GM19455 (cell line): ENCODE measurements at regions not wholly inside any gene's neighbourhood (a gene's known extent, or its start where the extent isn't known, plus 50 kb on each side); places are given as distances from the start of the nearest gene placed in this dataset.
A peak's percentile ranks its signal among the peaks of the same experiment; 100 is the strongest.

ENCODE experiments used
- ATAC-seq: cut with Tn5 transposase; IDR thresholded peaks from one replicate; pipeline ENCODE4 v1.9.1; 2021; ENCODE audit not compliant: unreplicated experiment

DNA sequence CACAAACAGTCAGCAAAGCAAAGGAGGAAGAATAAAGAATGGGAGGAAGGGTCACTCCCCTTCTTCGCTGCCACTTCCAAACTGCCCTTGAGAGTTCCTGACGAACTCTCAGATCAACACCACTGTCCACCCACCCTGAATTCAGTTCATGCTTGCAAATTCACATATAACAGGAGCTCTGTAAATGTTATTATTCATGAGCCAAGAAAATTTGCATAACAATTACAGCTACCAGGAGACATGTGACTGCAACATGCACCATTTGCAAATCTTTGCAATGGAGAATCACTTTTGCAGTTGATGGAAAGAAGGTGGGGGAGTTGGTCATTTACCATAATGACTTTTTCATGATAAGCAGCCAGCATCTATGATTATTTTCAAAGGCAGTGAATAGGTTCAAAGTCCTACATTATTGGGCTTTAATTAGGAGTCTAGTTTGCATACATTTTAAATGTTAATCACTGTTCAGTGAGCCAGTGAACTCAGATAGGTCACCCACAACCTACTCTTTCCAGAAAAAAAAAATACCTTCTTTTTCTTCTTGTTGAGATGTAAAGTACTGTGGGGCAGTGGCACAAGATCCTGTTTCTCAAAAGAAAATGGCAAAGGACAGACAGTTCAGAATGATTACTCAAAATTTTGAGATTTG, 149.7 kb downstream of the CAAP1 start:
- ATAC-seq = no peak

GRCh38 chr9:26735160-26735559, 157.4 kb downstream of the CAAP1 start:
- no peak for ATAC-seq

DNA sequence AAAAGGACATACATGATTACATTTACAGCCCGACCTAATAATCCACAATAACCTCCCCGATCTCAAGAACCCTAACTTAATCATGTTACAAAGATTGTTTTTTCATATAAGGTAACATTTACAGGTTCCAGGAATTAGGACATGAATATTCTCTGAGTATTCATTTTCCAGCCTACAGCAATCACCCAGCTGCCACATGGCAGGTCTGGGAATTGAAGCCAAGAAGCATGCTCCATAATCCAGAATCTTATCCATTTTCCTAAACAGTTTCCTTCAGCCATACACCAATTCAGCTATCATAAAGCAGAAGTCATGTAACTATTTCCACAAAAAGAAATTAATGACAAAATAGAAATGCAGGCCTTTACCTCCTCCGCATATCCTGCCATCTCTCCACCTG, 163.4 kb downstream of the CAAP1 start:
- no peak for ATAC-seq

GRCh38 chr9:26727471-26727870, 165.1 kb downstream of the CAAP1 start:
- peak; percentile 81 for ATAC-seq

- ATAC-seq = no peak
Observed at GRCh38 chr9:26725573-26725972, 167.0 kb downstream of the CAAP1 start.

DNA sequence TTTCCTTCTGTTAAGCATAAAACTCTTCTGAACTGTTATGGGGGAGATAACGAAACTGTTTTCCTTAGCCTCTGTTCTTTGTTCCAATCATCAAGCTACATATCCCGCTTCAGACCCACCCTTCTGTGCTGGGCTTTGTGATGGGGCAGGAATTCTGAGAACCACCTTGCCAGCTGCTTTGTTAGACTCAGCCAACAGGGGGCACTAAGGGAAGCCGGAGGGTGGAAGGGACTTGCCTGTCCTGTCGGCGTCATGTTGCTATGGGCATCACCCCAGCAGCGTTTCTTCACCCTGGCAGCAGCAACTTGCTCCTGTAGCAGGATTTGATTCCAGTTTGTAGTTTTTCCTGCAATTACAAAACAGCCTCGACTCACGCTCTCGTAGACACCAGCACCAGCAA, 169.1 kb downstream of the CAAP1 start:
- ATAC-seq = peak; percentile 59

DNA sequence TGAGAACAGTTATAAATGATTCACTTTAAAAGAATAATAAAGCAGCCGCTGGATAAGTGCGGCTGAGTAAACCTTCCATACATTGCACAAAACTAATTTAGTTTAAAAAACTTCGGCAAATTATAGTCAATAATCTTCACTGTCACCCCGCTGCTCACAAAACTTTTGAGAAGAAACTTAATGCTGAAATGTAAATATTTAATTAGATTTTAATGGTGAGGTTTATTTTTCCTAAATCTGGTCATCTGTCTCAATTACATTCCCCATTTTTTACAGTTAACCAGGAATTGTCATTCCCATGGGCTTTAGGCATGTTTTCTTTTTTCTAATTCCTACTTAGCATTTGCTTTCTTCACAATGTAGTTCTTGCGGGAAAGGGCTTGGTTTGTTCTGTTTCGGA, 169.8 kb downstream of the CAAP1 start:
- ATAC-seq = no peak

- ATAC-seq = no peak
Observed at GRCh38 chr9:26710008-26710407, 182.6 kb downstream of the CAAP1 start.

DNA sequence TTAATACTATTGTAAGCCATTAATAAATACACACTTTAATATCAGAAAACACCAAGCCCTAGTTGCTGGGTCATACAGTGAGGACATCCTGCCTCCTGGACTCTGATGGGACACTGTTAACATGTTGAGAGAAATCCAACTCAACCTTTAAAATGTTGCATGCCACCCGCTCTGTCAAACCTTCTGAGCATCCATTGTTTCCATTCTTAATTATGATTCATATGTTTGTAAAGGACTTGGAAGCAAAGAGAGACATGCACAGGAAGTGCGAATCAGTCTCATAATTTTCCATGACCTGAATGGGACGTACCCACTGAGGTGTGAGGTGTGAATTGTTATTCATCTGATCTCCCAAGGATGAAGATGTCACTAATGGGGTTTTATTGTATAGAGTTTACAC, 186.4 kb downstream of the CAAP1 start:
- no peak for ATAC-seq

DNA sequence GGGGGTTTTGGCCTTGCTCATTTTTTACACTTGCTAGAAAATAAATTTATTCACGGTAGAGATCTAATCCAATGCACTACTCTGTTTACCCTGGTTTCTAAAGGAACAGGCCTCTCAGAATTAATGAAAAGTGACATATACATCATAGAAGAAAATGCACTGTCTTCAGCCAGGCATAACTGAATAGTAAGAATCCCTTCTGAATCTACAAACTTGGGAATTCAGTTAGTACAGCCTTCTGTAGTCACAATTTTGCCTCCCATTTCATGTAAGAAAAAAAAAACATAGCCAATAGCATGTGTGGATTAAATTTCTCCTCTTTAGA, 197.3 kb downstream of the CAAP1 start:
- ATAC-seq = no peak

DNA sequence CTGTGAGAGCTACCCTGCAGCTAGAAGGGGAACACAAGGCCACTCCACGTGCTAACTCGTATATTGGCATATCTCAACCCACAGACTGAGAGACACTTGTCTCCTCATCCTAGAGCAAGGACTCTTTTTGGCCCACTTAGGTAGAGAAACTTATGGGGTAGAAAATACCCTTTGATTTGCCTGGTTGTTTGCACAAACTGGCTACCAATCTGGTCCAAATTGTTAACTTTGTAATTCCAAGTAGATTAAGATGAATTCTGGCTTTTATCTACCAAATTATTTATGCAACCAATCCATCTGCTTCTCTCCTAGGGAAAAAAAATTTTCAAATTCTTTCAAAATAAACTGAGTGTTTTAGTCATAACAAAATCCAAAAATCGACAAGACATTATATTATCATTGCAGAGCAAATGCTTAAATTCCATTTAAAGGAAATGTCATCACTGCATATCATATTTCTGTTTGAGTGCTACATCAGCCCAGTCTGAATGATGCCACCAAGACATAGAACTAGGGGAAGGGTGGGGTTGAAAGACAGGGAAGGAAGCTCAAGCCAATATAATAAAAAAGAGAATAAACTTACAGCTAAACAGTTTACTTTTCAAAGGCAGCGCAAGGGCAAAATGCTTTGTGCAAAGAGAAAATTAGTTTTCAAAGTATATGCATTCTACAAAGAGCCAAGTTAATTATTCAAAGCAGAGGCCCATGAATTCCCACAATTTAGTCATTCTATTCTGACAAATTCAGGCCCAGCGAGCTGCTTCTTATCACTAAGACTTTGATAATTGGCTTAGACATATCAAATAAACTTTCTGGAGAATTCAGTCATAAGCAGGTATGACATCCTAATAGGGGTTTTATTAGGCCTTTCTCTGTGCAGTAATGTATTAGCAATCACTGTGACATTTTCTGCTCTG, 198.0 kb downstream of the CAAP1 start:
- ATAC-seq = no peak

DNA sequence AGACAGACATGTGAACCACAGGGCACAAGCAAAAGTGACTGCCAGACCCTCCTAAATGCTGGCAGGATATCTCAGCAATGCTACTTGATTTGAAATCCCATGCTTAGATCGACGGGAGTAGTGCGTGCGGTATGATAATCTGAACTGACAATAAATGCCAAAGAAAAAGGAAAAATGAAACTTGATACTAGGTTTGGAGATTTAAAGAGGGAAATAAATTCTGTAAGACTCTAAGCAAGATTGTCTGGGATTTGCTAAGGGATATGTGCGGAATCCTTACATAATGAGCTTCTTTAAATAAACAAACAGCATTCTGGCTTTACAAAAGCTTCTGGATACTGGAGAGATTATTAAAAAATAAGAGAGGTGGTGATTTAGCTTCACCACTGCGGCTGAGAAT, 203.6 kb downstream of the CAAP1 start:
- ATAC-seq = no peak

- no peak for ATAC-seq
Observed at GRCh38 chr9:26687421-26687820, 205.2 kb downstream of the CAAP1 start.

DNA sequence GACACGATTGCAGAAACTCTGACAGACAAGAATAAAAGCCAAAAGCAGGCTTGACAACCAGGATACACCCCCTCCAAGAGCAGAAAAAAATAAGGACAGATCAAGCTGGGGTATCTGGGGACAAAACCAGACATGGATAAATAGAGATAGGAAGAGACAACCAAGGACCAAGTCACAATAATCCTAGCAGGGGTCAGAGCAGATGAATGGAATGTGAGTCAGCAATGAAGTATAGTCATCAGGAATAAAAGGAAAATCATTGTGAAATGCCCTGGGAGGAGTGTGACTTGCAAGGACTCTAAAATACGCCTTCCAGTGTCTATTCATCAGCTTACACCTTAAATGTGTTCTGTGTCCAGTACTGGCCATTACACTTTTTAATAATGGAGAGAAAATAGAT, 206.8 kb downstream of the CAAP1 start:
- ATAC-seq = no peak

DNA sequence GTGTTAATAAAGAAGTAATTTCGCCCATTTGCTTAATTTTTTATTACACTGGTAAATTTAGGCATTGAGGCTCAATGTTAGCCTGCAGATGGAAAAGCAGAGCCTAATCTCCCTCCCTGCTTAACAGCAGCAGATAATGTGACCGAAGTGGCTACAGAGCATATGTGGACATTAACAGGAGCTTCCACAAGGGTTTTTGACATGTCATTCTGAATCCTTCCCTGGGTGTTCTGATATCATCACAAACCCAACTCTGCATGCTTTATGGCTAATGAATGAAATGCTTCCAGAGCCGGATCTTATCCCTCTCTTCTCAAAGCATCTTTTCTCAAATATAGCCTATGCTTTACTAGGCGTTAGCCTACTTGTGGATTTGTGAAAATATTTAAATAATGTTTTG, 208.6 kb downstream of the CAAP1 start:
- no peak for ATAC-seq

GRCh38 chr9:26682796-26683496, 209.7 kb downstream of the CAAP1 start:
- no peak for ATAC-seq

- ATAC-seq = no peak
Observed at GRCh38 chr9:26682041-26682440, 210.6 kb downstream of the CAAP1 start.

DNA sequence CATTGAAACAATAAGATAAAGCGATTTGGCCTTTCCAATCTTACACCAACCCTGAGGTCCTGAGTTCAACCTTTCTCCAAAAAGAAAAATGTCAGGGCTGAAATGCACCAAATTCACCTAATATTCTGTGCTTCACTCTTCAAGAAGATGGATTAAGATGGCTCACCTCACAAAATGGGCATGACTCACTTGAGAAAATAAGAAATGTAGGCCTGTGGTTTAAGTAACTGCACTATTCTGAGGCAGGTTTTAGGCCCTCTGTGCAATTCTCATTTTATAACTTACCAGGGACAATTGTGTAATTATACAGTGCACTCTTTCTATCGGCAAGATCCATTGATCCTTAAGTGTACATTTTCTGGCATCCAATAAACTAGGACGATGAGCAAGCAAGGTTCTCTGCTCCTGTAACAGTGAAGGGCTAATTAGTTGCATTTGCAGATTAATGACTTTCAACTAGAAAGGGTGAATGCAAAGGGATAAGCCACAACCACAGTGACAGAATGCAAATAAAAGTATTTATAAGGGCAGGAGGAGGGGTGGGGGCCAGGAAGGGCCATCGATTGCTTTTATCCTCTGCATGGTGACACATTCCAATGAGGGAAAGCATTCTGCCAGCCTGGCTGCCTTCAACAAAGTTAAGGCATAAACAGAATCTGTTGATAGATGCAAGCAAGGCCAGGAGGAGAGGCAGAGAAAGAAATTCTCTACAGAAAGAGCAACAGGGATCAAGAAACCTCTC, 214.5 kb downstream of the CAAP1 start:
- no peak for ATAC-seq

DNA sequence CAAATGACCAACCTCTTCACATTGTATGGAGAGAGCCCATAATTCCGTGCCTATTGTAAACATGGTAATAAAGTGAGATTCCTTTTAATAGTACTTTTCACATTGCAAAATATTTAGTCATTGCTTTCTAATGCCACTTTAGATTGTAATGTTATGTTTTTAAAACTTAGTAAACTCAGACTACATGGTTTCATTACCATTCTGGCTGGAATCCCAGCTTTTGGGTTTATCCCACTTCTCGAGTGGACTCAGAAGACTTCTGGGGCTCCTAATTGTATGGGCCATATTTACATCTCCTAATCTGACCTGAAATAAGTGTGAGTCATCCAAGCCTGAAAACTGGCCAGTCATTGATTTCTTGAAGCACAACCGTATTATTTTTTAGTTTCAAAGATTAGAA, 217.6 kb downstream of the CAAP1 start:
- ATAC-seq = no peak

GRCh38 chr9:26673261-26673660, 219.3 kb downstream of the CAAP1 start:
- no peak for ATAC-seq
